Left lung (tissue), 4 donors: ENCODE measurements at regions not wholly inside any gene's neighbourhood (a gene's known extent, or its start where the extent isn't known, plus 50 kb on each side); places are given as distances from the start of the nearest gene placed in this dataset.
"Not testable (repeated sequence)": the region's sequence is repeated elsewhere in the genome, so short reads cannot be mapped to it uniquely, and the experiment has no call there.

ENCODE experiments used
- ATAC-seq: fragments of 200-7000 bp; cut with Tn5 transposase; one replicate; pipeline ENCODE4 v1.9.1; 2020; ENCODE audit warnings: moderate library complexity
- DNase-seq, 4 donors: peaks; one replicate each; pipeline ENCODE4 v3.0.0-alpha.2; 2013 to 2020
- H3K27ac ChIP-seq, 2 donors: fragments of 200-600 bp; sonication (generic) in 1 of 2; one replicate each; pipeline versions ENCODE4 v1.5.0 to v1.8.0; 2020 to 2021
- H3K27me3 ChIP-seq, 2 donors: fragments of 200-600 bp; sonication (generic) in 1 of 2; one replicate each; pipeline versions ENCODE4 v1.5.0 to v1.8.0; 2020 to 2021
- H3K36me3 ChIP-seq, 2 donors: fragments of 200-600 bp; sonication (generic) in 1 of 2; one replicate each; pipeline versions ENCODE4 v1.5.0 to v1.8.0; 2020 to 2021
- H3K4me1 ChIP-seq, 2 donors: fragments of 200-600 bp; one replicate each; pipeline ENCODE4 v1.8.0; 2021
- H3K4me3 ChIP-seq, 2 donors: fragments of 200-600 bp; sonication (generic) in 1 of 2; one replicate each; pipeline versions ENCODE4 v1.5.0 to v1.8.0; 2020 to 2021; ENCODE audit warnings: mild to moderate bottlenecking in 1 of 2
- H3K9me3 ChIP-seq, 2 donors: fragments of 200-600 bp; sonication (generic) in 1 of 2; one replicate each; pipeline versions ENCODE4 v1.5.0 to v1.8.0; 2020 to 2021
- intact Hi-C, 2 donors: fragments of 100-400 bp; cut with DNase I; formaldehyde crosslinking; loops; one replicate each; pipeline versions ENCODE4 v1.11.2 to v1.14.2; 2022
- TF ChIP-seq, protein P1 (sequence below), 2 donors: fragments of 200-600 bp; sonication (generic) in 1 of 2; IDR thresholded peaks; one replicate each; pipeline versions ENCODE4 v1.5.0 to v1.8.0; 2021; ENCODE audit warnings: antibody characterized with exemption in 2 of 2
- donor health status: DM: no; HTN: yes; CAD: no.
- donor health status: DM: no; HTN: no; CAD: no.

DNA sequence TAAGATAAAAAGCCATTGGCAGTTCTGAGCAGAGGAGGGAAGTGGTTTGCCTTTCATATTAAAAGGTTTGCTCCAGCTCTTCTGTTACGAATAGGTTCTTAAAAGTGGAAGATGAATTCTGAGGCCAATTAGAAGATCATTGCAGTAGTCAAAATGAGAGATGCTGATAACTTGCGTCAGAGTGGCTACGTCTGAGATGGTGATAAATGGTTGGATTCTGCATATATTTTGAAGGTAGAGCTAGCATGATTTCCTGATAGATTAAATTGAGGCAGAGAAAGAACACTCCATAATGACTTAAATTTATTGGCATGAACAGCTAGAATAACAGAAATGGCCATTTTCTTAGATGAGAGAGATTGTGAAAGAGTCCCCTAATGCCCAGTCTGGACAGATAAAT, 652.6 kb downstream of the DACH1 start:
- Histone ChIP-seq H3K36me3 (no peaks in the 10 kb centered on the region), H3K27ac (no peak overlapping the region), H3K4me3 (no peak overlapping the region), H3K9me3 (no peaks in the 10 kb centered on the region), H3K27me3 (no peaks in the 10 kb centered on the region), H3K4me1 (no peaks in the 10 kb centered on the region)
- DNase-seq, result no peak
- intact Hi-C loops, result no loop called here
- no peak for ATAC-seq
- TF ChIP-seq, protein P1, sequence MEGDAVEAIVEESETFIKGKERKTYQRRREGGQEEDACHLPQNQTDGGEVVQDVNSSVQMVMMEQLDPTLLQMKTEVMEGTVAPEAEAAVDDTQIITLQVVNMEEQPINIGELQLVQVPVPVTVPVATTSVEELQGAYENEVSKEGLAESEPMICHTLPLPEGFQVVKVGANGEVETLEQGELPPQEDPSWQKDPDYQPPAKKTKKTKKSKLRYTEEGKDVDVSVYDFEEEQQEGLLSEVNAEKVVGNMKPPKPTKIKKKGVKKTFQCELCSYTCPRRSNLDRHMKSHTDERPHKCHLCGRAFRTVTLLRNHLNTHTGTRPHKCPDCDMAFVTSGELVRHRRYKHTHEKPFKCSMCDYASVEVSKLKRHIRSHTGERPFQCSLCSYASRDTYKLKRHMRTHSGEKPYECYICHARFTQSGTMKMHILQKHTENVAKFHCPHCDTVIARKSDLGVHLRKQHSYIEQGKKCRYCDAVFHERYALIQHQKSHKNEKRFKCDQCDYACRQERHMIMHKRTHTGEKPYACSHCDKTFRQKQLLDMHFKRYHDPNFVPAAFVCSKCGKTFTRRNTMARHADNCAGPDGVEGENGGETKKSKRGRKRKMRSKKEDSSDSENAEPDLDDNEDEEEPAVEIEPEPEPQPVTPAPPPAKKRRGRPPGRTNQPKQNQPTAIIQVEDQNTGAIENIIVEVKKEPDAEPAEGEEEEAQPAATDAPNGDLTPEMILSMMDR (IDR thresholded peaks at IDR 0.05), result no peak

DNA sequence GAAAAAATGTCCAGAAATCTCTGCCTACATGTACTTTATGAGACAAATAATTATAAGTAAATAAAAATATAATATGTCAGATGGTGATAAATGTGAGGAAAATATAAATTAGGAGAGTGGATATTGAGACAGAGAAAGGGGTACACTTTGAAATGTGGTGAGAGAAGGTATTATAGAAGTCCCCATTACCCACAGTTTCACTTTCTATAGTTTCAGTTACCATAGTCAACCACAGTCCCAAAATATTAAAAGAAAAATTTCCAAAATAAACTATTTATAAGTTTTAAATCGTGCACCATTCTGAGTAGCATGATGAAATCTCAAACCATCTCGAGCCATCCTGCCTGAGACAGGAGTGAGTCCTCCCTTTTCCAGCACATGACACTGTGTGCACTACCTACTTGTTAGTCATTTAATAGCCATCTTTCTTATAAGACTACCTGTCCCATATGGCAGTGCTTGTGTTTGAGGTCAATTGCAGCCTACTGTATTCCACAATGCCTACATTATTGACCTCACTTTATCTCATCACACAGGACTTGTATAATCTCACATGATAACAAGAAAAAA, 653.7 kb downstream of the DACH1 start:
- no peak for DNase-seq
- Histone ChIP-seq H3K4me1 (no peaks in the 10 kb centered on the region), H3K36me3 (no peaks in the 10 kb centered on the region), H3K4me3 (no peak overlapping the region), H3K27me3 (no peaks in the 10 kb centered on the region), H3K9me3 (no peaks in the 10 kb centered on the region), H3K27ac (no peak overlapping the region)
- intact Hi-C loops, result no loop called here
- no peak for ATAC-seq
- TF ChIP-seq, protein P1 (IDR thresholded peaks at IDR 0.05), result no peak

DNA sequence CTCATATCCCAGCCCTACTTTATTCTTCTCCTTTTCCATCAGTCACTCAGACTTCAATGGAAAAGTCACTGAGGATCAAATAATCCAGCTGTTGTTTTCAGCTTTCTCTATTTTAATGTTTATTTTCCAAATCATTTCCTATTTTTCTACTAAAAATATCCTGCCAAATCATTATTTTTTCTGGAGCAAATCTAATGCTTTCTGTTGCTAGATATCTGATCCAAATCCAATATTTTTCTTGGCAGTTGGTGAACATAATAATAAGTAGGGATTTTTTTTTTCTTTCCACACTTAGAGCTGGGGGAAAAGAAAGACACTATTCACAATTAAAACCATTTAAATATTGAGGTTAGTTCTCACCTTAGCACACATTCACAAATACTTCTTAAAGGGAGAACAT, 656.1 kb downstream of the DACH1 start:
- intact Hi-C loops, result no loop called here
- H3K27me3 ChIP-seq, result no peaks in the 10 kb centered on the region
- no peaks in the 10 kb centered on the region for H3K36me3 ChIP-seq
- H3K9me3 ChIP-seq, result no peaks in the 10 kb centered on the region
- H3K4me3 ChIP-seq, result no peak overlapping the region
- DNase-seq (peak in 2 of 4 donors; percentile 29 to 30), ATAC-seq (no peak)
- H3K4me1 ChIP-seq, result no peaks in the 10 kb centered on the region
- TF ChIP-seq, protein P1 (IDR thresholded peaks at IDR 0.05), result no peak
- no peak overlapping the region for H3K27ac ChIP-seq

DNA sequence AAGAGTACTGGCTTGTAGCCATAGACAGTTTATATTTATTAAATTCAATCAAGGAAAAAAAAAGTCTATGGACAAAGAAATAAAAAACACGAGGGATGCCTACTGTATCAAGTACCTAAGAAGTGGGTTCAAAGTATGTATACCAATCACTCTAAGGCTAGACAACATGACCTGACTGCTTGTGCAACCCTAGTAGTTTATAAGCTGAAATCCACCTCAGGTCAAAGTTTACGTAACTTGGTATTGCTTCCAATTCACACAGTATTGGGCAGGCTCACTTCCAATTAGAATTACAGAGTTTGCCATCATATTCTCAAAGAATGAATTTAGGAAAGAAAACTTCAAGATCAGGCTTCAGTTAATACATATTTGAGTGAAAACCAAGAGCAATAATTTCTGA, 657.8 kb downstream of the DACH1 start:
- DNase-seq, result no peak
- ATAC-seq, result no peak
- intact Hi-C loops, result no loop called here
- Histone ChIP-seq H3K4me1 (no peaks in the 10 kb centered on the region), H3K27ac (no peak overlapping the region), H3K9me3 (no peaks in the 10 kb centered on the region), H3K4me3 (no peak overlapping the region), H3K27me3 (no peaks in the 10 kb centered on the region), H3K36me3 (no peaks in the 10 kb centered on the region)
- TF ChIP-seq, protein P1 (IDR thresholded peaks at IDR 0.05), result no peak

DNA sequence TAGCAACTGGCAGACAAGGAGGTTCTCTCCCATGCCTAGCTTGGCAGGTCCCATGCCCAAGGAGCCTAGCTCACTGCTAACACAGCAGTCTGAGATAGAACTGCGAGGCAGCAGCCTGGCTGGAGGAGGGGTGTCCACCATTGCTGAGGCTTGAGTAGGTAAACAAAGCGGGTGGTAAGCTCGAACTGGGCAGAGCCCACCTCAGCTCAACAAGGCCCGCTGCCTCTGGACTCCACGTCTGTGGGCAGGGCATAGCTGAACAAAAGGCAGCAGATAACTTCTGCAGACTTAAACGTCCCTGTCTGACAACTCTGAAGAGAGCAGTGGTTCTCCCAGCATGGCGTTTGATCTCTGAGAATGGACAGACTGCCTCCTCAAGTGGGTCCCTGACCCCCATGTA, 682.4 kb downstream of the DACH1 start:
- peaks cover 0 to 25% of the 10 kb centered on the region in 2 donors for H3K9me3 ChIP-seq
- H3K4me3 ChIP-seq, H3K27me3 ChIP-seq, intact Hi-C loops, H3K4me1 ChIP-seq, ATAC-seq, H3K36me3 ChIP-seq, H3K27ac ChIP-seq: not testable (repeated sequence)
- peak in 1 of 4 donors; percentile 31 for DNase-seq

DNA sequence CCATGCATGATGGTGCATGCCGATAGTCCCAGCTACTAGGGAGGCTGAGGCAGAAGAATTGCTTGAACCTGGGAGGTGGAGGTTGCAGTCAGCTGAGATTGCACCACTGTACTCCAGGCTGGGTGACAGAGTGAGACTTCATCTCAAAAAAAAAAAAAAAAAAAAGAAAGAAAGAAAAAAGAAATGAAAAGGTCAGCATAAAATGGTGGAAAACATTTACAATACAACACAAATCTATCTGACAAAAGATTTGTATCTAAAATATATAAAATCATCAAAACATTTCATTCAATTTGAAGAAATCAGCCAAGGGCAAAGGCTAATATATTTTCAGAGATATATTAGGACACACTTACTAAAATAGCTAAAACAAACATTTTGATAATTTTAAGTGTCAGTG, 683.7 kb downstream of the DACH1 start:
- H3K9me3 ChIP-seq, result peaks cover 0 to 25% of the 10 kb centered on the region in 2 donors
- DNase-seq, intact Hi-C loops, H3K27ac ChIP-seq, H3K27me3 ChIP-seq, H3K4me3 ChIP-seq, ATAC-seq, H3K36me3 ChIP-seq, H3K4me1 ChIP-seq: not testable (repeated sequence)
